OCI-LY1 (cell line): ENCODE measurements at regions not wholly inside any gene's neighbourhood (a gene's known extent, or its start where the extent isn't known, plus 50 kb on each side); places are given as distances from the start of the nearest gene placed in this dataset.

Experiments
- EZH2 ChIP-seq: fragments of 200-600 bp; sonication (generic), shearing (Covaris generic); IDR thresholded peaks from 2 replicates; pipeline ENCODE4 v1.8.0; 2017; ENCODE audit warnings: borderline replicate concordance, mixed run types, mild to moderate bottlenecking, antibody characterized with exemption, low read length, moderate library complexity, mixed read lengths
- TF ChIP-seq, protein P1 (sequence below): fragments of 200-600 bp; sonication (generic), shearing (Covaris generic); IDR thresholded peaks from 2 replicates; pipeline ENCODE4 v1.5.1; 2017; ENCODE audit warnings: mild to moderate bottlenecking, antibody characterized with exemption, low read length, moderate library complexity, mixed read lengths

DNA sequence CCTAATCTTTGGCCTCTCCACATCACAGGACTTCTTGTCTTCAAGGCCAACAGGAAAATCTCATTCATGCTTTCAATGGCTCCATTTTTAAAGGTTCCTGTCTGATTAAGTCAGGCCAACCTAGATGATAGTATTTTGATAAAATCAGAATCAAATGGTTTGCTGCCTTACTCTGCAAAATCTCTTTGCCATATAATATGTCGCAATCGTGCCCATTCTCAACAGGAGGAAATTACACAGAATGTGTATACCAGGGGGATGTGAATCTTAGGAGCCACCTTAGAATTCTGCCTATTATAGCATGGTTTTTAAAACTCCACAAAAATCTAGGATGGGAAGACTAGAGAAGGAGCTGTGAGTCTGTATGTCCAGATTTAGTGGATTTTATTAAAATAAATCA, 612.9 kb upstream of the MAN1A1 start:
- TF ChIP-seq, protein P1, sequence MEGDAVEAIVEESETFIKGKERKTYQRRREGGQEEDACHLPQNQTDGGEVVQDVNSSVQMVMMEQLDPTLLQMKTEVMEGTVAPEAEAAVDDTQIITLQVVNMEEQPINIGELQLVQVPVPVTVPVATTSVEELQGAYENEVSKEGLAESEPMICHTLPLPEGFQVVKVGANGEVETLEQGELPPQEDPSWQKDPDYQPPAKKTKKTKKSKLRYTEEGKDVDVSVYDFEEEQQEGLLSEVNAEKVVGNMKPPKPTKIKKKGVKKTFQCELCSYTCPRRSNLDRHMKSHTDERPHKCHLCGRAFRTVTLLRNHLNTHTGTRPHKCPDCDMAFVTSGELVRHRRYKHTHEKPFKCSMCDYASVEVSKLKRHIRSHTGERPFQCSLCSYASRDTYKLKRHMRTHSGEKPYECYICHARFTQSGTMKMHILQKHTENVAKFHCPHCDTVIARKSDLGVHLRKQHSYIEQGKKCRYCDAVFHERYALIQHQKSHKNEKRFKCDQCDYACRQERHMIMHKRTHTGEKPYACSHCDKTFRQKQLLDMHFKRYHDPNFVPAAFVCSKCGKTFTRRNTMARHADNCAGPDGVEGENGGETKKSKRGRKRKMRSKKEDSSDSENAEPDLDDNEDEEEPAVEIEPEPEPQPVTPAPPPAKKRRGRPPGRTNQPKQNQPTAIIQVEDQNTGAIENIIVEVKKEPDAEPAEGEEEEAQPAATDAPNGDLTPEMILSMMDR = no peak
- no peak for TF ChIP-seq EZH2
